ENCODE measurements at regions not wholly inside any gene's neighbourhood (a gene's known extent, or its start where the extent isn't known, plus 50 kb on each side); places are given as distances from the start of the nearest gene placed in this dataset.

- ATAC-seq = no peak
- H3K9me3 ChIP-seq (ENCODE audit: low read length) = no peaks in the 10 kb centered on the region
- H3K36me3 ChIP-seq (replicated peaks in 1 of 2; ENCODE audit: control insufficient read depth in 1 of 2, insufficient read depth in 2 of 2, low read length in 2 of 2) = no peaks in the 10 kb centered on the region
- TF ChIP-seq, protein P1, sequence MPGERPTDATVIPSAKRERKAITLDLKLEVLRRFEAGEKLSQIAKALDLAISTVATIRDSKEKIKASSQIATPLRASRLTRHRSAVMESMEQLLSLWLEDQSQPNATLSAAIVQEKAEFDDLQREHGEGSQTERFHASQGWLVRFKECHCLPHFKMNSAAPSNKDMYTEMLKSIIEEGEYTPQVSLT (CRISPR knock-in tag; IDR thresholded peaks at IDR 0.05; ENCODE audit: borderline replicate concordance, low read depth) = no peak
- TF ChIP-seq KLF12 (CRISPR knock-in tag; IDR thresholded peaks at IDR 0.05; ENCODE audit: borderline replicate concordance) = no peak
- no peak for TF ChIP-seq ZMYM2 (CRISPR knock-in tag; IDR thresholded peaks at IDR 0.05)
- no peak for TF ChIP-seq ZNF616 (CRISPR knock-in tag; IDR thresholded peaks at IDR 0.05; ENCODE audit: low read depth)
- no peak for TF ChIP-seq ZBTB46 (CRISPR knock-in tag; IDR thresholded peaks at IDR 0.05; ENCODE audit: borderline replicate concordance)
- TF ChIP-seq MTF2 (CRISPR knock-in tag; IDR thresholded peaks at IDR 0.05; ENCODE audit: borderline replicate concordance) = no peak
- TF ChIP-seq TCF12 (IDR thresholded peaks at IDR 0.05) = no peak
- no peak for TF ChIP-seq TCF12 (CRISPR knock-in tag; IDR thresholded peaks at IDR 0.05)
- no peak for TF ChIP-seq FOSL1 (CRISPR knock-in tag; IDR thresholded peaks at IDR 0.05; ENCODE audit: borderline replicate concordance)
- TF ChIP-seq AHR (CRISPR knock-in tag; IDR thresholded peaks at IDR 0.05) = no peak
- TF ChIP-seq, protein P2, sequence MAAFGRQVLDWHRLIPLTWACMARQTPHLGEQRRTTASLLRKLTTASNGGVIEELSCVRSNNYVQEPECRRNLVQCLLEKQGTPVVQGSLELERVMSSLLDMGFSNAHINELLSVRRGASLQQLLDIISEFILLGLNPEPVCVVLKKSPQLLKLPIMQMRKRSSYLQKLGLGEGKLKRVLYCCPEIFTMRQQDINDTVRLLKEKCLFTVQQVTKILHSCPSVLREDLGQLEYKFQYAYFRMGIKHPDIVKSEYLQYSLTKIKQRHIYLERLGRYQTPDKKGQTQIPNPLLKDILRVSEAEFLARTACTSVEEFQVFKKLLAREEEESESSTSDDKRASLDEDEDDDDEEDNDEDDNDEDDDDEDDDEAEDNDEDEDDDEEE (CRISPR knock-in tag; IDR thresholded peaks at IDR 0.05) = no peak
- no peak for TF ChIP-seq ZNF329 (CRISPR knock-in tag; IDR thresholded peaks at IDR 0.05; ENCODE audit: low read depth)
- TF ChIP-seq ZNF136 (CRISPR knock-in tag; IDR thresholded peaks at IDR 0.05; ENCODE audit: low read depth) = no peak
- TF ChIP-seq ZNF333 (CRISPR knock-in tag; IDR thresholded peaks at IDR 0.05; ENCODE audit: borderline replicate concordance) = no peak
- TF ChIP-seq RBM39 (IDR thresholded peaks at IDR 0.05; ENCODE audit: low read depth, low read length, poor library complexity, severe bottlenecking) = no peak
- TF ChIP-seq MIER2 (CRISPR knock-in tag; IDR thresholded peaks at IDR 0.05) = no peak
- TF ChIP-seq ZNF343 (CRISPR knock-in tag; IDR thresholded peaks at IDR 0.05) = no peak
- TF ChIP-seq ZNF678 (CRISPR knock-in tag; IDR thresholded peaks at IDR 0.05) = no peak
- no peak for TF ChIP-seq PHF20 (CRISPR knock-in tag; IDR thresholded peaks at IDR 0.05)
- TF ChIP-seq ZNF207 (IDR thresholded peaks at IDR 0.05; ENCODE audit: borderline replicate concordance) = no peak
- in situ Hi-C loops (cut with HindIII; ENCODE audit: extremely low pct_ligation_motif_present, low pct_unique_long_range_greater_than_20kb) = no loop called here
- H3K4me1 ChIP-seq (ENCODE audit: insufficient read depth, low read length) = no peaks in the 10 kb centered on the region
- no peaks in the 10 kb centered on the region for H3K27me3 ChIP-seq (ENCODE audit: control insufficient read depth in 1 of 2, insufficient read depth in 2 of 2, low read length in 2 of 2)
- no peak overlapping the region for H3K4me2 ChIP-seq (ENCODE audit: low read depth, low read length)
- no peak overlapping the region for H3K4me3 ChIP-seq (replicated peaks in 1 of 3; ENCODE audit: insufficient read depth in 1 of 3, low read depth in 2 of 3, low read length in 3 of 3)
- CTCF ChIA-PET (ENCODE audit: low intra/inter-chr PET ratio, low total read pairs) = no interaction called here
- intact Hi-C loops (cut with micrococcal nuclease; ENCODE audit: unreplicated experiment) = no loop called here
- POLR2A ChIA-PET = no interaction called here
- BruUV-seq (replicated peaks) = no TSS peak
- H2AFZ ChIP-seq (ENCODE audit: low read length) = no peak overlapping the region
- H3K79me2 ChIP-seq (ENCODE audit: insufficient read depth, low read length) = no peaks in the 10 kb centered on the region
- FAIRE-seq = no peak
- H3K27ac ChIP-seq (ENCODE audit: extremely low read length, insufficient read depth, low read length) = no peak overlapping the region
- no peak for DNase-seq (ENCODE audit: low spot score)
- H4K20me1 ChIP-seq (ENCODE audit: insufficient read depth, low read length) = no peaks in the 10 kb centered on the region
- 2% methylated on average over 2 of the region's 2 CpGs for WGBS (ENCODE audit: low lambda C conversion rate)
- no peak overlapping the region for H3K9ac ChIP-seq (ENCODE audit: insufficient read depth, low read depth, low read length)
Measured at GRCh38 chr14:34160619-34161018, 209.7 kb upstream of the EGLN3 start.

Measured in HepG2 (cell line).